A673 (cell line): ENCODE measurements at regions not wholly inside any gene's neighbourhood (a gene's known extent, or its start where the extent isn't known, plus 50 kb on each side); places are given as distances from the start of the nearest gene placed in this dataset.

Source experiments
- BruUV-seq: library from RNA; stranded (reverse); fragments of 400-500 nt; replicated peaks from 2 replicates; lab custom pipeline; 2021; lab: Mats Ljungman, UMichigan
- CTCF ChIA-PET: fragments of 300-600 bp; sonication (Branson Sonifier 250); formaldehyde crosslinking; loops from one replicate; lab custom pipeline; 2022; ENCODE audit warnings: antibody characterized with exemption; lab: Charles Lee
- POLR2A ChIA-PET: fragments of 300-600 bp; sonication (Branson Sonifier 250); formaldehyde crosslinking; loops from one replicate; lab custom pipeline; 2022; ENCODE audit warnings: antibody characterized with exemption; ENCODE audit not compliant: low non-redundant PET; lab: Charles Lee
- DNase-seq: peaks from one replicate; pipeline ENCODE4 v3.0.0-alpha.2; 2015; ENCODE audit warnings: low spot score
- H3K27ac ChIP-seq: fragments of 200-600 bp; sonication (generic); 2 replicates; pipeline ENCODE4 v1.5.1; 2016; ENCODE audit warnings: mixed run types, low read depth, mild to moderate bottlenecking, mixed read lengths, antibody characterized with exemption, low read length; ENCODE audit not compliant: poor library complexity, severe bottlenecking
- H3K27me3 ChIP-seq: fragments of 200-600 bp; sonication (generic); replicated peaks from 2 replicates; pipeline ENCODE4 v1.6.1; 2017; ENCODE audit warnings: mixed run types, low read depth, mild to moderate bottlenecking, mixed read lengths, antibody characterized with exemption, low read length; ENCODE audit not compliant: insufficient read depth, poor library complexity
- H3K36me3 ChIP-seq: fragments of 200-600 bp; sonication (generic); 2 replicates; pipeline ENCODE4 v1.6.1; 2016; ENCODE audit warnings: mixed run types, mild to moderate bottlenecking, mixed read lengths, antibody characterized with exemption, low read length; ENCODE audit not compliant: insufficient read depth, poor library complexity, severe bottlenecking
- H3K4me1 ChIP-seq: fragments of 200-600 bp; sonication (generic); 2 replicates; pipeline ENCODE4 v1.6.1; 2017; ENCODE audit warnings: mixed run types, mild to moderate bottlenecking, mixed read lengths, antibody characterized with exemption, low read length; ENCODE audit not compliant: insufficient read depth, poor library complexity, severe bottlenecking
- H3K4me3 ChIP-seq: fragments of 200-600 bp; sonication (generic); 2 replicates; pipeline ENCODE4 v1.5.1; 2016; ENCODE audit warnings: low read depth, mixed run types, mild to moderate bottlenecking, mixed read lengths, low read length; ENCODE audit not compliant: poor library complexity, severe bottlenecking
- H3K9me3 ChIP-seq: fragments of 200-600 bp; sonication (generic); 2 replicates; pipeline ENCODE4 v1.6.1; 2016; ENCODE audit warnings: mixed run types, low read depth, mild to moderate bottlenecking, mixed read lengths, antibody characterized with exemption, low read length; ENCODE audit not compliant: poor library complexity, severe bottlenecking
- CTCF ChIP-seq: fragments of 300-800, 200-600 bp; sonication (generic); conservative IDR thresholded peaks from 2 replicates; pipeline ENCODE4 v1.5.1; 2017; ENCODE audit warnings: low read depth, mild to moderate bottlenecking, antibody characterized with exemption, low read length, moderate library complexity, mixed read lengths
- EZH2 ChIP-seq: fragments of 200-600 bp; sonication (generic); IDR thresholded peaks from 2 replicates; pipeline ENCODE4 v1.6.1; 2017; ENCODE audit warnings: borderline replicate concordance, low read depth, mild to moderate bottlenecking, mixed read lengths, antibody characterized with exemption, low read length; ENCODE audit not compliant: poor library complexity, severe bottlenecking
- intact Hi-C: fragments of 100-400 bp; cut with micrococcal nuclease; formaldehyde crosslinking; loops from one replicate; pipeline ENCODE4 v1.10.0; 2022; ENCODE audit not compliant: unreplicated experiment

DNA sequence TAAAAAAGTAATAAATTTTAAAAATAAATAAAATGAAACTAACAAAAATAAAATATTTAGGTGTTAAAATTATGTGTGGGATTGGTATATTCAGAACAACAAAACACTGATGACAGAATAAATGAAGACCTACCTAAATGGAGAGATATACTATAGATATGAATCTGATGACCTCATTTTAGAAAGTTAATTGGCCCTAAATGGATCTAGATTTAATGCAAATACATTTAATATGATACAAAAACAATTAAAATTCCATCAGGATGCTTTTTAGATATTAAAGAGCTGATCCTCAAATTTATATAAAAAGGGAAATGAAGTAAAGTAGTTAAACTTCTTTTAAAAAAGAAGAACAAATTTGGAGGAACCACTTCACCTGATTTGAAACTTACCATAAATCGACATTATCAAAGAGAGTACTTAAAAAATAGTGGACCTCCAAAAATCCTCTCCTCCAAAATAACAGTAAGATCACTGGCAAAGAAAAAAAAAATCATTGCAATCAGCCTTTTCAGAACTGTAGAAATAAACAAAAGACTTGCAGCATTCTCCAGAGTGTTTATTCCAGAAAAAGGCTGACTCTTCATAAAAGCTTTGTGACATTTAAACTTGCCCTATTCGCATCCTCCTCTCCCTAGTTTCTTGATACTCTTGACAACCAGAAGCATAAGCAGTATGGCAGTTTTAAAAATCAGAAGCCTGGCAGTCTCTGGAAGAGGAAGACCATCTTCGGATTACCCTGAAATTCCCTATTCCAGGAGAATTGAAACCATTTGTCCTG, 125.9 kb upstream of the AKR1E2 start:
- ChIA-PET POLR2A (no interaction called here), CTCF (no interaction called here)
- Histone ChIP-seq H3K9me3 (no peaks in the 10 kb centered on the region), H3K36me3 (no peaks in the 10 kb centered on the region), H3K4me3 (no peak overlapping the region), H3K27ac (no peak overlapping the region), H3K27me3 (no peaks in the 10 kb centered on the region), H3K4me1 (no peaks in the 10 kb centered on the region)
- BruUV-seq, result no TSS peak
- TF ChIP-seq EZH2, result no peak
- no peak for TF ChIP-seq CTCF
- intact Hi-C loops, result no loop called here
- DNase-seq, result no peak

- H3K27ac ChIP-seq, result no peak overlapping the region
- intact Hi-C loops, result no loop called here
- H3K27me3 ChIP-seq, result no peaks in the 10 kb centered on the region
- POLR2A ChIA-PET, result interaction anchor here (0.7 kb wide), 1 partner anchor 9 kb away, joined by 4 read pairs; no protein-coding TSS in a partner anchor
- CTCF ChIA-PET, result no interaction called here
- TF ChIP-seq EZH2 (no peak), CTCF (no peak)
- no peaks in the 10 kb centered on the region for H3K36me3 ChIP-seq
- H3K4me1 ChIP-seq, result no peaks in the 10 kb centered on the region
- no peak overlapping the region for H3K4me3 ChIP-seq
- no TSS peak for BruUV-seq
- DNase-seq, result no peak
- no peaks in the 10 kb centered on the region for H3K9me3 ChIP-seq
These were observed 127.9 kb upstream of the AKR1E2 start for GRCh38 chr10:4698075-4698474.

DNA sequence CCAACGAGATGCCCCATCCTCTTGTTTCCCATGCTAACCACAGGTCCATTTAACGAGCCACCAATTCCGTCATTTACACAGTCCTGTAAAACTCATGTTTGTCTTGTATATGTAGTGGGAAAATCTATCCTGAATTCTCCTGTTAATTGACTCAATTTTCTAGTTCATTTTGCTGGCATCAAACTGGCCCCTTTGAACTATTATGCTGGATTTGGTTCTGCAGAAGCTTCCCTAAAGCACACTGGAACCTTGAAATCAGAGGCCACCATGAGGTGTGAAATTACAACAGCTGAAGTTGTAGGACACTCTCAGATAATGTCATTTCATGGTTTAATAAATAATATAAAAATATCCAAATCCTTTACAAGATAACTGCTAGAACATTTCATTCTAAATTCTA, 129.8 kb upstream of the AKR1E2 start:
- DNase-seq, result no peak
- intact Hi-C loops, result no loop called here
- CTCF ChIA-PET, result no interaction called here
- Histone ChIP-seq H3K4me3 (no peak overlapping the region), H3K9me3 (no peaks in the 10 kb centered on the region), H3K4me1 (peaks cover 5% of the 10 kb centered on the region), H3K27me3 (no peaks in the 10 kb centered on the region), H3K36me3 (no peaks in the 10 kb centered on the region), H3K27ac (no peak overlapping the region)
- TF ChIP-seq CTCF (no peak), EZH2 (no peak)
- BruUV-seq, result no TSS peak
- POLR2A ChIA-PET, result no interaction called here
